Pancreas (tissue), 10 donors: ENCODE measurements at regions not wholly inside any gene's neighbourhood (a gene's known extent, or its start where the extent isn't known, plus 50 kb on each side); places are given as distances from the start of the nearest gene placed in this dataset.

Experiments used
- ATAC-seq, 4 donors: fragments of 200-7000 bp; cut with Tn5 transposase; one replicate each; pipeline versions ENCODE4 v1.8.0 to v1.9.1; 2020; ENCODE audit warnings: mild to moderate bottlenecking in 4 of 4, moderate library complexity in 4 of 4
- DNase-seq, 6 donors: peaks; one replicate each; pipeline ENCODE4 v3.0.0-alpha.2; 2020
- FAIRE-seq: peaks from 2 replicates; lab custom pipeline; 2012; peaks lifted over from hg19 to GRCh38; lab: Jason Lieb, UNC
- H3K27ac ChIP-seq, 4 donors: fragments of 200-600 bp; sonication (generic); 1 replicate in 3 of 4; 2 replicates in 1 of 4; pipeline versions ENCODE4 v1.5.0 to v1.8.0; 2020
- H3K27me3 ChIP-seq, 4 donors: fragments of 200-600 bp; one replicate each; pipeline ENCODE4 v1.8.0; 2021
- H3K36me3 ChIP-seq, 3 donors: fragments of 200-600 bp; sonication (generic) in 1 of 3; one replicate each; pipeline versions ENCODE4 v1.5.0 to v1.8.0; 2020 to 2021
- H3K4me1 ChIP-seq, 3 donors: fragments of 200-600 bp; one replicate each; pipeline ENCODE4 v1.8.0; 2021
- H3K4me3 ChIP-seq, 4 donors: fragments of 200-600 bp; sonication (generic) in 2 of 4; one replicate each; pipeline versions ENCODE4 v1.5.0 to v1.8.0; 2020 to 2021
- H3K9me3 ChIP-seq, 4 donors: fragments of 200-600 bp; one replicate each; pipeline ENCODE4 v1.8.0; 2021
- WGBS, 2 donors: extraction: QIAGEN DNeasy Blood & Tissue Kit; methylation state at CpG; one replicate each; pipeline ENCODE4 v1.1.7; 2013; 5-methylcytosine and 5-hydroxymethylcytosine counted together
- intact Hi-C, 3 donors: fragments of 100-400 bp; cut with DNase I; formaldehyde crosslinking; loops; one replicate each; pipeline versions ENCODE4 v1.11.1 to v1.14.2; 2022
- TF ChIP-seq, protein P1 (sequence below), 4 donors: fragments of 200-600 bp; sonication (generic) in 3 of 4; IDR thresholded peaks; one replicate each; pipeline versions ENCODE4 v1.5.0 to v1.8.0; 2021; ENCODE audit warnings: antibody characterized with exemption in 4 of 4
- donor health status: healthy with polysubstance abuse.
- donor health status: DM: no; HTN: no; CAD: no; lungs with moderate emphysema.
- donor health status: DM: no; HTN: no; CAD: no.
- donor health status: control.
- donor health status: control.
- donor health status: Bipolar disorder and iron deficiency.
- donor health status: DM: yes; HTN: yes; CAD: no.
- donor health status: DM: no; HTN: no; CAD: no.
- donor health status: DM: no; HTN: no; CAD: no.
- donor health status: DM: yes; HTN: yes; CAD: no.

DNA sequence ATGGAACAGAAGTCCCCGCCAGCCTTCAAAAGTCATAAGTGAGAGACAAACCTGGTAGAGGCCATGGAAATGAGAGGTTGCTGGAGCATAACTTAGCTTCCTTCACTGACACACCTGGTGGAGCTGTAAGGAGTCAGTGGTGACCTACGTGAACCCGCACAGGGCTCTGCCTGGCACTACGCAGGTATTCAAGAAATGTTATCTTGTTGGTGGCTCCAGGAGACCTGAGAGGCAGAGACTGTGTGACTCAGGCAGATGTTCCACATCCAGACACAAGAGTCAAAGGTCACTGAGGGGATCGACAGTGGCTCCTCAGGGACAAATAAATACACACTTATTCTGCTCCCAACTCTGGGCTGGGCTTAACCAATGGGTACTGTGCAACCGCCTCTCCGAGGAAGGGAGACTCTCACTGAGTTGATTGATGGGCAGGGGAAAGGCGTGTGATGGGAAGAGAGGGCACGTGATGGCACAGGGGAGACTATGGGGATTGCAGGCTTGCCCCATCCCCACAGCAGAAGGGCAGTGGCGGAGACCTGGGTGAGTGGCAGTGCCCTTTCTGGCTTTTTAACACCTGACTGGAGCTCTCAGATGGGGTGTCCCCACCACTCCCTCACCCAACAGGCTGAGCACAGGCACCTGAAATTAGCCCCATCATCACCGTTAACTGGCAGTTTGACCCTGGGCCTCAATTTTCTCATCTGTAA is 111.7 kb upstream of the SMAD3 start:
- DNase-seq = no peak
- H3K9me3 ChIP-seq = no peaks in the 10 kb centered on the region
- intact Hi-C loops = no loop called here
- no peaks in the 10 kb centered on the region for H3K4me1 ChIP-seq
- WGBS, 2 donors = 84 to 85% methylated on average over 11 of the region's 11 CpGs
- H3K36me3 ChIP-seq = no peaks in the 10 kb centered on the region
- FAIRE-seq = no peak
- TF ChIP-seq, protein P1, sequence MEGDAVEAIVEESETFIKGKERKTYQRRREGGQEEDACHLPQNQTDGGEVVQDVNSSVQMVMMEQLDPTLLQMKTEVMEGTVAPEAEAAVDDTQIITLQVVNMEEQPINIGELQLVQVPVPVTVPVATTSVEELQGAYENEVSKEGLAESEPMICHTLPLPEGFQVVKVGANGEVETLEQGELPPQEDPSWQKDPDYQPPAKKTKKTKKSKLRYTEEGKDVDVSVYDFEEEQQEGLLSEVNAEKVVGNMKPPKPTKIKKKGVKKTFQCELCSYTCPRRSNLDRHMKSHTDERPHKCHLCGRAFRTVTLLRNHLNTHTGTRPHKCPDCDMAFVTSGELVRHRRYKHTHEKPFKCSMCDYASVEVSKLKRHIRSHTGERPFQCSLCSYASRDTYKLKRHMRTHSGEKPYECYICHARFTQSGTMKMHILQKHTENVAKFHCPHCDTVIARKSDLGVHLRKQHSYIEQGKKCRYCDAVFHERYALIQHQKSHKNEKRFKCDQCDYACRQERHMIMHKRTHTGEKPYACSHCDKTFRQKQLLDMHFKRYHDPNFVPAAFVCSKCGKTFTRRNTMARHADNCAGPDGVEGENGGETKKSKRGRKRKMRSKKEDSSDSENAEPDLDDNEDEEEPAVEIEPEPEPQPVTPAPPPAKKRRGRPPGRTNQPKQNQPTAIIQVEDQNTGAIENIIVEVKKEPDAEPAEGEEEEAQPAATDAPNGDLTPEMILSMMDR (IDR thresholded peaks at IDR 0.05) = no peak
- no peak overlapping the region for H3K4me3 ChIP-seq
- no peak for ATAC-seq
- H3K27ac ChIP-seq = no peak overlapping the region
- H3K27me3 ChIP-seq = no peaks in the 10 kb centered on the region

- Histone ChIP-seq H3K27me3 (no peaks in the 10 kb centered on the region), H3K36me3 (no peaks in the 10 kb centered on the region), H3K4me3 (no peak overlapping the region), H3K4me1 (no peaks in the 10 kb centered on the region), H3K27ac (no peak overlapping the region), H3K9me3 (no peaks in the 10 kb centered on the region)
- DNase-seq = no peak
- intact Hi-C loops = no loop called here
- TF ChIP-seq, protein P1 (IDR thresholded peaks at IDR 0.05) = no peak
- ATAC-seq = no peak
- no peak for FAIRE-seq
- 90 to 93% methylated on average over 6 of the region's 6 CpGs for WGBS, 2 donors
Measured at GRCh38 chr15:66954601-66955000, 110.8 kb upstream of the SMAD3 start.

DNA sequence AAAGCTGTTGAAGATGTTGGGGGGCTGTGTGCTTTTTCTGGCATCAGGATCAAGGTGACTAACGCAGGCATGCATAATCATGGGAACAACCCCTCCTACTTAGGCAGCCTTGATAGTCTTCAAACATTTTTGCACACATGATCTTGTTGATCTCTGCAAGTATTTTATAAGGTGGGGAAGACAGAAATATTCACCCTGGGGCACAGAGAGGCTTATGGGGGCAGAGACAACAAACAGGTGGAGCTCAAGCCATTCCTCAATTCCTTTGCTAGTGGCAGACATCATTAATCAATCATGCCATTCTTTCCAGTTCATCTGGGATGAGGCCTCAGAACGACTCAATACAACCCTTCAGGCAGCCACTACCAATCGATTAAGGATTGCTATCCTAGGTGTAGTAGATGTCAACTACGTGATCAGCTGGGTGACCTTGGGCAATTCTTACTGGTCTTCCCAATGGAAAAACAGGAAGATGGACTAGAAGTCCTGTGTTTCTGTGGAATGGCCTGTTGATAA is 110.3 kb upstream of the SMAD3 start:
- FAIRE-seq = no peak
- intact Hi-C loops = no loop called here
- no peak overlapping the region for H3K27ac ChIP-seq
- no peaks in the 10 kb centered on the region for H3K27me3 ChIP-seq
- H3K4me1 ChIP-seq = no peaks in the 10 kb centered on the region
- TF ChIP-seq, protein P1 (IDR thresholded peaks at IDR 0.05) = no peak
- no peak for ATAC-seq
- no peak overlapping the region for H3K4me3 ChIP-seq
- H3K9me3 ChIP-seq = no peaks in the 10 kb centered on the region
- DNase-seq = no peak
- no peaks in the 10 kb centered on the region for H3K36me3 ChIP-seq
- 51 to 55% methylated on average over 4 of the region's 4 CpGs for WGBS, 2 donors

DNA sequence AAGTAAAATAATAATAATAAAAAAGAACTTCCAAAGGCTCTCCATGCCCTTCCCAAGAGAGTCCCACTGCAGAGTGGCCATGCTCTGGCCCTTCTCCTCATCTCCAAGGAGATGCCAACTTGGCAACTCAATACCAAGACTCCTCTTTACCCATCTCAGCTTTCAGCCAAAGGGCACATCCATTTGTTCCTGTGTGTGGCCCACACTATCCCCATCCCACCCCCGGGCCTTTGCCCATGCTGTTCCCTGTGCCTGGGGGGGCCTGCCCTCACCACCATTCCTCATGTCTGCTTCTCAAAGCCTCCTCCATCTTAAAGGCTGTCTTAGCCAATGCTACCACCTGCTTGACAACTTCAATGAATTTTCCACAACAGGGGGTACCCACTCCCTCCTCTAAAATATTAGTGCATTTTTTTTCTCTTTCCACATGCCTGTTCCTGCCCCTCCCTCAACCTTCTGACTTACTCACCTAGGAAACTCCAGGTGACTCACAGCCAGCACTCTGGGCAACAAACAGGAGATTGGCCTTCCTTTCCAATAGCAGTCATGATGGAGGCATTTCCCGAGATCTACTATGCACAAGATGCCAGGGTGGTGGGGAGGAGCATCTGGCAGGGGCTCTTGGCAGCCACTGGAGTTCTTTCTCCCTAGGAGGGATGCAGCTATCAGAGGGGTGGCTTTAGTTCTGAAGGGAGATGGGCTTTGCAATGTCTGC is 109.4 kb upstream of the SMAD3 start:
- Histone ChIP-seq H3K4me3 (no peak overlapping the region), H3K36me3 (no peaks in the 10 kb centered on the region)

More for the DNA sequence above, 109.4 kb upstream of the SMAD3 start:
- FAIRE-seq (no peak), ATAC-seq (peak in 2 of 4 donors; percentile 56 to 60), DNase-seq (no peak)
- intact Hi-C loops = no loop called here
- Histone ChIP-seq H3K9me3 (no peaks in the 10 kb centered on the region), H3K27me3 (no peaks in the 10 kb centered on the region), H3K27ac (no peak overlapping the region), H3K4me1 (no peaks in the 10 kb centered on the region)
- 78 to 79% methylated on average over 2 of the region's 2 CpGs for WGBS, 2 donors
- TF ChIP-seq, protein P1 (IDR thresholded peaks at IDR 0.05) = no peak
